ENCODE measurements at regions not wholly inside any gene's neighbourhood (a gene's known extent, or its start where the extent isn't known, plus 50 kb on each side); places are given as distances from the start of the nearest gene placed in this dataset.
"Not testable (repeated sequence)": the region's sequence is repeated elsewhere in the genome, so short reads cannot be mapped to it uniquely, and the experiment has no call there.

DNA sequence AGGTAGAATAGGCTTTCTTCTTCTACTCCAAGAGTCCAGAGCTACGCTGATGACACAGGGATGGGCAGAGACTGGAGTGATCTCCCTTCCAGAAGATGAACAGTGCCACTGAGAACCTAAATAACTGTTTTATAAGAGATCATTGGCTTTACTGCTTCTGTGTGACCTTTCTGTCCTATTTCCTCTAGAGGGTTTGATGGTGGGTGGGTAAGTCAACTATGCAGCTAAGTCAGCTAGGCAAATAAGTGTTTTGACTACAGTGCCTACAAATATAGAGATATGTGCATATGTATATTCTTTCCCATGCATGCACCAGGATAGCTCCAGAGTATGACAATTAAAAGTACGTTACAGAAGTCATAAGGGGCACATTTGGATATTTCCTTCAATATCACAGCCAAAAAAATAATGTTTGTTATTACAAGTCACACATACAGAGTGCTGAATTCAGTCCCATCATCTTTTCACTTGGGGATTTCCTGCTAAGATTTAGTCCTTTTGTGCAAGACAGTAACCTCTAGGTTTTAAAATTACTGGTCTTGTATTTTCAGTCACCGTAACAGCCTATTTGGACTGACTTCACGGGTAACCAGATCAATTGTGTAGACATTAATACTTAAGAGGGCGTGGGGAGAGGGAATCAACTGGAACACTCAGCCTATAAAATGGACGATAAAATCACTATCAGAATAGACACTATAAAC, 412.6 kb upstream of the SOX5 start:
- no peak for DNase-seq (ENCODE audit: low read depth)

DNA sequence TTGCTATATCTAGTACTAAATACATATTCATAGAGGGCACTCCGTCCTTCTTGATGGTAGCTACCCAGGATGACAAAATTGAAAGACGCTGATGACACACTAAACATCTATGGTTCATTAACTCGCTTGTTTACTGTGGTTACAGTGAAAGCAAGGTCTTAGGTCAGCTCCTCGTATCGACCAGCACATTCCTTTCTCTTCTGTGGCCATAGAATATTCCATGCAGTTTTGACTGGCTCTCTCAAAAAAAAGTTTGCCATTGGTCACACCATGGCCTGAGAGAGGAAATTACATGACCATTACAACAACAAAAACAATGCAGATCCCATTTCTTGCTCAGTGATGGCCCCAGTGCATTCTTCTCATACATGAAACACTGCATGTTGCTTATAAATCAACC, 411.4 kb upstream of the SOX5 start:
- no peak for DNase-seq (ENCODE audit: low read depth)

DNA sequence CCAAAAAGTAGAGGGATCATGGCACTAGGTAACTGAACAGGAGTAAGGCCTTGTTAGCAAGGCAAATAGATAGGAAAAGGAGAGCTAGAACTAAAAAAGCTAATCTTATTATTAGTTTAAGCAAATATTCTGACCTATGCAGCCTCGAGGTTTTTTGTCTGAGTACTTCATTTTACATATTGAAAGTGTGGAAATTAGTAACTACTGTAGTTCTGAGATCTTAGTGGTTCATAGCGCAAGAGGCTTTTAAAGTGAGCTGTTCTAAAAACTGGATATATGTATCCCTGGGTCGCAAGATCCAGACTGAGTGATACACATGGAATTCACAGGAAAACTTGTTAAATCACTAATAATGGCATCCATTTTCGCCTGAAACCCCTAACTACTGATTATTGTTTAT, 411.0 kb upstream of the SOX5 start:
- no peak for DNase-seq (ENCODE audit: low read depth)

DNA sequence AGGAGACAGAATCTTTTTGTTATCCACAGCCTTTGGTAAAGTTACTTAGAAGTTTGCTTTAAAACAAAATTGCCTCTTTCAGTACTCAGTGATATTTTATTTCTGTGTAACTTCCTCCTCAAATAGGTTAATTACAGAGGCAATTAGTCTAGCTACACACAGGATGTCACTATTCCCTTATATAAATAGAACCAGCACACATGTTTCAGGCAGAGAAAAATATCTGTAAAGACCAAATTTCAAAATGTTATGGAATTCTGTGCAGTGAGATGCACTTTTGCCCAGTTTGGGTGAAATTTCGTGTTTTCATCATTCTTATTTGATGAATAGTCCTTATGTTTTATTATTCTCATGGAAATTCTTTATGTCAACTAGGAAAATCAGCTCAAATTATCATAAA, 410.6 kb upstream of the SOX5 start:
- no peak for DNase-seq (ENCODE audit: low read depth)

DNA sequence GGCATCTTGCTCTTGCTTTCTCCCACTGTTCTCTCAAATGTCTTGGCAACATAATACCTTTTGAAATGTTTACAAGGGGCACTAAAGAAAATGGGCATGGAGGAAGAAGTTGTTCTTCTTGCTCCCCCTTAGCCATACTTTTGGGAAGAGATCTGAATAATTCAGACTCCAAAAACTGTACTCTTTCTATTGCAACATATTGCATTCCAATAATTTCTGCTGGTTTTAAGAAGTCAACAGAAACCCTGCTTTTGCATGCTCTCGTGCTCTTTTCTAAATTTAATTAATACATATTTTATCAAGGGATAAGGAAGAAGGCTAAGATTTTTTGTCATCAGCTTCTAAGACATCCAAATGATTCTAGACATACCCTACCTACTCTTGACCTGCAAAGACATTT, 409.9 kb upstream of the SOX5 start:
- no peak for DNase-seq (ENCODE audit: low read depth)

DNA sequence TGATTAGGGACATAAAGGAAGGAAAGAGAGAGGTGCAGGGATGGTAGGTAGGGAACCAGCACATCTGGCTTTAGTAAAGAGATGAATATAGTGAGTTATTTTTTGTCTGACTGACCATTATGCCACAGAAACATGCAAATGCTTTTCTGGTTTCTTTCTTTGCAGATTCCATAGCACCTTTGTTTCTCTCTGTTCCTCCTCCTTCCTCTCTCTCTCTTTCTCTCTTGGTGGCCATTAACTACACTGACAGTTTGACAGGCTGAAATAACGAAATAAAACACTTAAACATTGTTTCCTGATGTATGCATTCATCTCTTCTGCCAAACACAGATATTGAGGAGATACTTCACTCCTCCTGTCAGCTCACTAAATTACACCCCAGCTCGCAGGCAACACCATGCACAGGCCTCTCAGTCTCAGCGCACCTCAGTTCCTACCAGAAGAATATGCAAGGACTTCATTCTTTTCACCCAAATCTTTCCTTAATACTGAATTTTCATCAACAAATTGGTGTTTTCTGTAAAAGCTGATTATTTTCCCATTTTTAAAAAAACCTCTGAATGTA, 406.9 kb upstream of the SOX5 start:
- no peak for DNase-seq (ENCODE audit: low read depth)

DNA sequence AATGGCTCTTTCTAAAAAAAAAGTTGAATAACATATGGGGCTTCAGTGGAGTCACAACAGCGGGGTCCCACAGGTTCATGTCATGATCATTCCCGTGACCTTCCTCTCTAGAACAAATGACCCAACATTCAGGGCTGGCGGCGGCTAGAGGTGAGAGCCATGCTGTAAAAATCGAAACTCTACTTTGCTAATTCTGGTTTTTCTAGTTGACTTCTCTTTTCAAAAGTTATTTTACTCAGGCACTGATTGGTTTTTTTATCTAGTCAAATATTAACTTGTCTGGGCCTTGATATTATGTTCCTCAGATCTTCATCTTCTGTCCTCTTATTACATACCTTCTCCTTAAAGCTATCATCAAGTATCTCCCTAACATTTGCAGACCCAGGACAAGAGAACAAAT, 402.9 kb upstream of the SOX5 start:
- DNase-seq (ENCODE audit: low read depth): no peak

DNA sequence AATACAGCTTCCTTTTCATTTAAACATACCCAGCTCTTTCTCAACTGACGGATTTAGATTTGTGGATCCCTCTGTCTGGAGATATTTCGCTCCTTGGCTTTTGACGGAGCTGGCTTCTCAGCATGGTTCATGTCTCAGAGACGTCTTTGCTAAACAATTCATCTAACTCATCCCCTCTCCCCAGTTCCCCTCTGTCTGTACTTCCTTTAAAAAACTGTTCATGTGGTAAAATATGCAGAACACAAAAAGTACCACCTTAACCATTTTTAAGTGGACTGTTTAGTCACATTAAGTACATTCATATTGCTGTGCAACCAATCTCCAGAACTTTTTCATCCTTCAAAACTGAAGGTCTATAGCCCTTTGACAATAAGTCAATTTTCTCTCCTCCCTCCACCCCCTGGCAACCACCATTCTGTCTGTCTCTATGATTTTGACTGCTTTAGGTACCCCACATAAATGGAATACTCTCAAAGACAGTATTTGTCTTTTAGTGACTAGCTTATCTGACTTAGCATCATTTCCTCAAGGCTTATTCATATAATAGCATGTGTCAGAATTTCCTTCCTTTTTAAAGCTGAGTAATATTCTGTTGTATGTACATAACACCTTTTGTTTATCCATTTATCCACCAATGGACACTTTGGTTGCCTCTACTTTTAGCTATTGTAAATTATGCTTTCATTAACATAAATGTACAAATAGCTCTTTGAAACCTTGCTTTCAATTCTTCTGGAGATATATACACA, 399.8 kb upstream of the SOX5 start:
- no peak for DNase-seq (ENCODE audit: low read depth)

DNA sequence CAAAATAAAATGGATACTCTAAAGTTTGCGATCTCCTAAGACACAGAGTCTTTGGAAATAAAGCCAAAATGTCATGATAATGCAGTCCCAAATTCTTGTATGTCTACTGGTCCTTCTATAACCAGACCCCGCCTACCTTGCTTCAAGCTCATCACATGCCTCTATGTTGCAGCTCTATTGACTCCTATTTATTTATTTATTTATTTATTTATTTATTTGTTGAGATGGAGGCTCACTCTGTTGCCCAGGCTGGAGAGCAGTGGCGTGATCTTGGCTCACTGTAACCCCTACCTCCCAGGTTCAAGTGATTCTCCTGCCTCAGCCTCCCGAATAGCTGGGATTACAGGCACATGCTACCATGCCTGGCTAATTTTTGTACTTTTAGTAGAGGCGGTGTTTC, 398.7 kb upstream of the SOX5 start:
- DNase-seq (ENCODE audit: low read depth): not testable (repeated sequence)

DNA sequence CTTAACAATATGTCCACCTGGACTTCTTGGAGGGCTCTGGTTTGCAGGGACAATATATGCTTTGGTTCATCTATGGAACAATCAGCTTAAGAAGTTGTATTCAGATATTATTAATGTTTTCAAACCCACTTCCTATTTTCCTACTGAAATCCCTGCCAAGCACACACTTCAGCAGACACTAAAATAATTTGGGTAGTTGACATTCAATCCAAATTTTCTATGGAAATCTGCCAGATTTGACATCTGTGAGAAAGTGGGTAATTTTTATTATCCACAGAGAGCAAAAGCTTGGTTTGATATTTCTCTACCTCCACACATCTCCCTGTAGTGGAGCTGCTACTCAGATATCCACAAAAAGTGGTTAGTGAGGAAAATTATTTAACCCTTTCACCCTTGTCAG, 378.8 kb upstream of the SOX5 start:
- DNase-seq (ENCODE audit: low read depth): no peak

DNA sequence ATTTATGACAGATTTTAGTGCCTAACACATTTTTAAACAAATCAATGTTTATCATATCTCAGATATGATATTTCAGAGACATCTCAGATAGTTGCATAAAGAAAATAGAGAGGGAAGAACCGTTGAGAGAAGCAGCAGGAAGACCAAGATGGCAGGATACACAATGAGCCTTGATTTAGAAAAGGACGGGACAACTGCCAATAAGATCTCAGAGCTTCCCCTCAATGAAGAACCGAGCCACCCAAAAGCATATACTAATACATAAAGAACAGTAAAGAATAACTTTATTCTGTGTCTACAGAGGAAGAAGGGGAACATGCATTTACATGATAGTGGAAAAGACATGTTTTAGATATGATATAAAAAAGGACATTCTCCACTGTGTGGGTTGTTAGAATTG, 375.9 kb upstream of the SOX5 start:
- no peak for DNase-seq (ENCODE audit: low read depth)

DNA sequence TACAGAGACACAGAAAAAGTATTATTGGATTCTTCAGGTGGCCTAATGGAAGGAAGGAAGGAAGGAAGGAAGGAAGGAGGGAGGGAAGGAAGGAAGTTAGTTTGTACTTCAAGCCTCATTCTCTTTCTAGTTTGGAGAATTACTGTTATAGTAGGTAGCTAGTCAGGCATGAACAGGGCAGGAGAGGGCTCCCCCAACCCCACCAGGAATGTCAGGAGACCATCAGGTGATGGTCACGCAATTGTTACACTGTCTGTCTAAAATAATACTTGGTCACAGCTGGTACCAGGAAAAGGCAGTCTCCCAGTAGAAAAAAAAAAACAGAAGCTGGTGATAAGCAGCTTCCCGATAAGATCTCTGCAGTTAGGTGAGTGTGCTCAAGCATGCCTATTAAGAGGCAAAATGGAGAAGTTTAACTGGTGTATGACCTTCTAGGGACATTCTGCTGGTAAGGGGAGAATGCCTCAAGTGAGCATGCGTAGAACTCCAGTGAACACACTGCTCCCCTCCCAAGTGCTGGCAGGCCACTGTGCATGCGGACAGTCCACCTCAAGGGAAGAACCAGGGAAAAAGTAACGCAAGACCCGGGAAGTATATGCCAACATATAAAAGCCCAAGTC, 358.4 kb upstream of the SOX5 start:
- no peak for DNase-seq (ENCODE audit: low read depth)

DNA sequence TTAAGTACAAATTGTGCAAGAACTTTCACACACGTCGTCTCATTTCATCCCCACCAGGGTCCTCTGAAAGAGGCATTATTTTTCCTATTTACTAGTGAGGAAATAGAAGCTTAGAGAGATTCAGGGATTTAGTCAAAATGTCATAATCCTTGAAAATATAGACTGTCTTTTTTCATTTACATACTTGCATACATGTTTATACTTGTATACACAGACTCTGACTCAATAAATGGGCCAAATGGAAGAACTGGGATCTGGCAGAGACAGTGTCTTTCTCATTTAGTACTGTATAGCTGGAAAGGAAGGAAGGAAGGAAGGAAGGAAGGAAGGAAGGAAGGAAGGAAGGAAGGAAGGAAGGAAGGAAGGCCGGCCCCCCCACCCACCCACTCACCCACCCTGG, 357.7 kb upstream of the SOX5 start:
- no peak for DNase-seq (ENCODE audit: low read depth)

DNA sequence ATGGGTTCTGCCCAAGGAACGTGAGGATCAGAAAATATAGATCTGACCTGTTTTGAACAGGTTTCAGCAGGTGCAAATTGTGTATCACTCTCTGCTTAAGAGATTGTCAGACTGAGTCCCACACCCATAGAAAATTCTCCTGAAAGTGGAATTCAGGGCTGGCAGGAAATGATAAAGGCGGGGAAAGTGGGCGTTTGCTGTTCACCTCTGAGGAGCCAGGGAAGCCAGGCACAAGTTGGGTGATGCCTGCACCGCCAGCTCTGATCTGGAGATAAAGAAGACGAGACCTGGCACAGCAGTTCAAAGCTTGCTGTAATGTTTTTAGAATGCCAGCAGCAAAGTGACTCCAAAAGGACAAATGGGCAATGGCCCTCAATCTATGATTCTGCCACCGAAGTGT, 356.5 kb upstream of the SOX5 start:
- no peak for DNase-seq (ENCODE audit: low read depth)

DNA sequence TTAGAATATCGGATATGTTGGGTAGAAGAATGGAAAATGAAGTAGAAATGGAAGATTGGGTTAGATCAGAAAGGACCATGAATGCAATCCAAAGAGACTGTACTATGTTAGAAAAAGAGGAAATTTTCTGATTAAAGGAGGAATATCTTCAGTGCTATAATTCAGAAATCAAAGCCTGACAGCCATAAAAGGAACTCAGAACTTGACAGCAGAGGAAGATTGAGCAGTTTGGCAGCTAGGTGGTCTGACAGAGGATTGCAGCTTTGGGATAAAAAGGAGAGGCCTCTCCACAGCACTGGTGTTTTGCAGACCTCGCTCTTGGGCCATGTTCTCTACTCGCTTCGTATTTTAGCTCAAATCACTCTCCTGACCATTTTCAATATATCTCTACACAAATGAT, 354.8 kb upstream of the SOX5 start:
- no peak for DNase-seq (ENCODE audit: low read depth)

DNA sequence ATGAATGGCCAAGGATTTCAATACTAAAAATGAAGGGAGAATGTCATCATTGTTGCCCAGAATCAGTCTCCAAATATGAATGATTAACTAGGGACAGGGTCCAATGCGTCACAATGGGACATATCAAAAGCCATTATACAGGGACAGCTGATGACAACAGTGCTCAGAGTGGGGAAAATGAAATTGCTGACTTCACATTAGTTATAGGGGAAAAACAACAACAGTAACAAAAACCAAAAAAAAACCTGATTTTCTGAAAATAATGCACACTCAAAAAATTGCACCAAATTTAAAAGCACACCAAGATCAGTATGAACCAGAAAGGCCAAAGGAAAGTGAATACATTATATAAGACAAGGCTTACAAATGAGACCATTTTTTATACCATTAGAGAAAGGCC, 353.2 kb upstream of the SOX5 start:
- no peak for DNase-seq (ENCODE audit: low read depth)

DNA sequence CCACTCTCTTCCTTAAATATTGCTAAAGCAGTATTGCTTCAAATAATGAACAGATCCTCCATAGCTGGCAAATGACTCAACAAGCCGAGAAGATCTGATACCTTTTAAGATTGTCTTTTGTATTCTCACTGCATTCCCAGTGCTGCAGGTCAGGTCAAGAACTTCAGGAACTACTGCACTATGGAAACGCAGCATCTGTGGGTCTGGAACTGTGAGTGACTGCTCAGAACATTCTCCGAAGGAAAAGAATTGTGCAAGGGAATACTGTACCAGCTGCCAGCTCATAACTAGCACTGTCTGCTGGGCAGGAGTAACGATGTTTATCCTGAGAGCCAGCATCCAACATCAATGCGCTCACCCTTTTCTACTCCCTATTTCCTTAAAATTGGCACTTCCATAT, 348.0 kb upstream of the SOX5 start:
- DNase-seq (ENCODE audit: low read depth): no peak

DNA sequence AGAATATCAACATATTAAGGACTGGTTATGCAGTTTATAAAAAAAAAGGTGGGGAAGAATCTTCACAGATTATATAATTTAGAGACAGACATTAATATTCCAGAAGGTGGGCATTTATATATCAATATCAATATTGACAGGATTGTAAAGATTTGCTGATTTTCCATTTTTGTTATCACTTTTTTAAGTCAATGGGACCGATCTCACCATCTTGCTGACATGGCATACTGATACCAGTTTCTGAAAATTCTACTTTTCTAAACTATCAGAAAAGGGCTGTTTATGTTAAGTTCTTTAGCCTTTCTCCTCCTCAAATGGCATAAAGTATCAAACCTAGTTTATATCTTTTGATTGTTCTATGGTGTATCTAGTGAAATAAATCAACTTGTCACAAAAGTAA, 344.1 kb upstream of the SOX5 start:
- DNase-seq (ENCODE audit: low read depth): no peak

DNA sequence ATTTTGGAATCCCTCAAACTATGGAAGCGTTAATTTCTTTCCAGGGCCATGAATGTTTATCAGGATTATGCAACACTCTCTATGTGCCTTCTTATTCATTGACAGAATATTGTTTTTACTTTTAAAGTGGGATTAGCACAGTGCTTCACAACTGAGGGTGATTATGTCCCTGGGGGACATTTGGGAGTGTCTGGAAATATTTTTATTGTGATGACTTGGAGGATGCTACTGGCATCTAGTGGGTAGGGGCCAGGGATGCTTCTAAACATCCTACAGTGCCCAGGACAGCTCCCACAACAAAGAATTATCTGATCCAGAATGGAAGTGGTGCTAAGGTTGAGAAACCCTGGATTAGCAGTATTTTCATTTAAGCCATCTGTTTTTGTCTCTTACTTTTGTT, 338.5 kb upstream of the SOX5 start:
- DNase-seq (ENCODE audit: low read depth): no peak

DNA sequence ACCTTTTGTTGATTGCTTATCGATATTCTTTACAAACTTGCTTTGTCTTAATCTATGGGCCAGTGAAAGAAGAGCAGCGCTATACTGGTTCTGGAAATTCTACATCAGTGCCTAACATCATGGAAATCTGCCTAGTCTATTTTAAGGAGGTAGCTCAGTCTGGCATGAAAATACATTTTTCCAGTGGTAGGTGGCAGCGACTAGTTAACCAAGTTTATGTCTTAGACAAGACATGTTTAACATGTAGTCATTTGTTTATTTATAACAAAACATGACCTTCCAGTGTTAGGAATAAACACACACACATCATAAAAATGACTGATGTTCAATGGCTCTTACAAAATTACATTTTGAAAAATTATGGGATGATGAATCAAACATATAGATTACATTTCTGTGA, 336.0 kb upstream of the SOX5 start:
- no peak for DNase-seq (ENCODE audit: low read depth)

DNA sequence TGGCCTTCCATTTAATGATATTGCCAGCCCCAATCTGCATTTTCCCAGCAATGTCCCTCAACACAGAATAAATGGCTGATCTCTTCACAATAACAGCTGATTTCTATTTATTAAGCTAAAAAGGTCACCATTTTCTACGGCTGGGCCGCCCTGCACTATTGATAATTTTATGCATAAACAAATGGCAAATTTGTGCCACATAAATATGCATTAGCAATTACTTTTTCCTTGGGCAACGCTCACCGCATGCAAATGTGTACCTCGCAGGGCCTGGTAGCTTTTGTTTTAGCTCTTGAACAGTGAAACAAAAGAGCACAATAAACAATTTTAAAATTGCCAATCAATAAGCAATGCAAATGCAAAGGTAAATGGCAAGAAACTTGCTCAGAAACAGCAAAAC, 331.9 kb upstream of the SOX5 start:
- no peak for DNase-seq (ENCODE audit: low read depth)

DNA sequence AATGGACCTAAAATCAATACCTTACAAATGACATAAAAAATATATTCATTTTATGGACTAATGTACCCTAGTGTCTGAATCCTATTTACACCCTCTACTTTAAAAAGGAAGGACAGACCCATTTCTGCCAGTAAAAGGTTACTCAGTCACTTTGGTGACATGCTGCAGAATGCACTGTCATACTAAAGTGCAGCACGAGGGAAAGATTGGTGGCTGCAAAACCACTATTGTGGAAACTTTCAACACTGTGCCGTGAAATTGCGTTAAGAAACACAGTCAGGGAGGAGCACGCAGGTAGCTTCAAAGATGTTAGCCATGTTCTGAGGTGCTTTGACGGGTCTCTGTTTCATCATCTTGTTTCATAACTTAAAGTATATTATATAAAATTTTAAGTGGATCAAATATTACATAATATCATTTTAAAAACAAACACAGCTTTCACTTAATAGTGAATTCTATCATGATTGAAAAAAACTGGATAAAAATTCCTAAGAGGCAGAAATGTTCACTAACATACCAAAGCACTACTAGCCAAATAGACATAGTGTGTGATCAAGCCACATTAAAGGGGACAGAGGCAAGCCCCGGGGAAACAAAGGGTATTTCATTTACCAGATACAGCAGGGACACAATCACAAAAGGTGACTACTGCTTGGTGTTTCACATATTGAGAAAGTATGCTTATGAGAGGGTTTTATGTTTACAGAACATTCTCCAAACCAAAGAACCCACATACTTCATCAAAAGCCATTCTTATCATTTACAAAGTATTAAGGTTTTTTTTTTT, 330.8 kb upstream of the SOX5 start:
- no peak for DNase-seq (ENCODE audit: low read depth)

DNA sequence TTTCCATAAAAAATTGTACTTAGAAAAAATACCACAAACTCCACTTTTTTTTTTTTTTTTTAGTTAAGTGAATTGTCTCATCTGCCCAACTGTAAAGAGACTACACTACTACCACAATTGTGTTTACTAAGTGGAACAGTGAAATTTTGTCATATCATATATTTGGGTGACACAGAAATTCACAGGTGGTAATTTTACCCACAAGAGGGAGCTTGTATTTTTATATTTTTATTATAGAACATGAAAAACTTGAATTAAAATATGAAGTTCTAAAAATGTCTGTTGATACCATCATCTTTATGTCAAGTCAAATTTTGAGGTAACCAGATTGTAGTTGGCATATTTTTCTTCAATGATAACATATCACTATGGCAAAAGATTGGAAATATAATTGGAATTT, 329.4 kb upstream of the SOX5 start:
- no peak for DNase-seq (ENCODE audit: low read depth)

Data from GM04503 (cell line).